Neural cell (in vitro differentiated cells): ENCODE measurements at regions not wholly inside any gene's neighbourhood (a gene's known extent, or its start where the extent isn't known, plus 50 kb on each side); places are given as distances from the start of the nearest gene placed in this dataset.
A peak's percentile ranks its signal among the peaks of the same experiment; 100 is the strongest.
"Not testable (repeated sequence)": the region's sequence is repeated elsewhere in the genome, so short reads cannot be mapped to it uniquely, and the experiment has no call there.

Source experiments
- H2AFZ ChIP-seq: fragments of 200-600, 300-800 bp; sonication (generic), shearing (Covaris generic); 2 replicates; pipeline ENCODE4 v1.6.0; 2014; ENCODE audit warnings: low read depth, mild to moderate bottlenecking, antibody characterized with exemption, low read length, moderate library complexity
- H3F3A ChIP-seq: fragments of 200-600 bp; shearing (Covaris generic); 2 replicates; pipeline ENCODE4 v1.6.1; 2016; ENCODE audit warnings: mild to moderate bottlenecking, moderate library complexity, mixed read lengths, antibody characterized with exemption, low read length; ENCODE audit not compliant: insufficient read depth, poor library complexity, severe bottlenecking
- H3K27ac ChIP-seq: fragments of 200-600, 300-800 bp; sonication (generic), shearing (Covaris generic); 2 replicates; pipeline ENCODE4 v1.5.1; 2014; ENCODE audit warnings: mild to moderate bottlenecking, low read length, moderate library complexity
- H3K27me3 ChIP-seq: fragments of 300-800, 200-600 bp; sonication (generic), shearing (Covaris generic); 2 replicates; pipeline ENCODE4 v1.6.0; 2014; ENCODE audit warnings: mild to moderate bottlenecking, low read depth, low read length, moderate library complexity; ENCODE audit not compliant: insufficient read depth
- H3K36me3 ChIP-seq: fragments of 300-800, 200-600 bp; sonication (generic), shearing (Covaris generic); 2 replicates; pipeline ENCODE4 v1.5.1; 2014; ENCODE audit warnings: mild to moderate bottlenecking, antibody characterized with exemption, low read length, moderate library complexity; ENCODE audit not compliant: insufficient read depth
- H3K4me2 ChIP-seq: fragments of 300-800, 200-600 bp; sonication (generic), shearing (Covaris generic); 2 replicates; pipeline ENCODE4 v1.6.0; 2014; ENCODE audit warnings: mild to moderate bottlenecking, low read length
- H3K4me3 ChIP-seq: fragments of 300-800, 200-600 bp; sonication (generic), shearing (Covaris generic); 2 replicates; pipeline ENCODE4 v1.5.1; 2014; ENCODE audit warnings: mild to moderate bottlenecking, low read length, moderate library complexity
- H3K79me2 ChIP-seq: fragments of 200-600 bp; shearing (Covaris generic); replicated peaks from 2 replicates; pipeline ENCODE4 v1.6.0; 2014; ENCODE audit warnings: mild to moderate bottlenecking, low read length, moderate library complexity; ENCODE audit not compliant: insufficient read depth
- H3K9ac ChIP-seq: fragments of 300-800, 200-600 bp; sonication (generic), shearing (Covaris generic); 2 replicates; pipeline ENCODE4 v1.6.1; 2016; ENCODE audit warnings: mild to moderate bottlenecking, low read length, mixed read lengths
- H3K9me2 ChIP-seq: fragments of 200-600 bp; shearing (Covaris generic); 2 replicates; pipeline ENCODE4 v1.6.1; 2016; ENCODE audit warnings: mild to moderate bottlenecking, low read length, mixed read lengths; ENCODE audit not compliant: insufficient read depth
- H3K9me3 ChIP-seq: fragments of 200-600, 300-800 bp; sonication (generic), shearing (Covaris generic); 2 replicates; pipeline ENCODE4 v1.6.1; 2016; ENCODE audit warnings: mild to moderate bottlenecking, mixed run types, low read length, moderate library complexity, mixed read lengths
- H4K20me1 ChIP-seq: fragments of 200-600 bp; shearing (Covaris generic); 2 replicates; pipeline ENCODE4 v1.6.1; 2016; ENCODE audit warnings: mild to moderate bottlenecking, mixed run types; ENCODE audit not compliant: insufficient read depth
- CTCF ChIP-seq: fragments of 450-650 bp; IDR thresholded peaks from 2 replicates; pipeline ENCODE4 v1.5.1; 2014; ENCODE audit warnings: antibody characterized with exemption, mild to moderate bottlenecking, moderate library complexity; ENCODE audit not compliant: poor library complexity, severe bottlenecking
- EP300 ChIP-seq: fragments of 450-650 bp; conservative IDR thresholded peaks from 2 replicates; pipeline ENCODE4 v1.6.1; 2014; ENCODE audit warnings: antibody characterized with exemption, mild to moderate bottlenecking, moderate library complexity; ENCODE audit not compliant: poor library complexity, severe bottlenecking
- EZH2 ChIP-seq: fragments of 200-600, 300-800 bp; shearing (Covaris generic), sonication (generic); IDR thresholded peaks from 2 replicates; pipeline ENCODE4 v1.6.1; 2014; ENCODE audit warnings: antibody characterized with exemption, low read length, borderline replicate concordance, mild to moderate bottlenecking; ENCODE audit not compliant: insufficient read depth, poor library complexity, severe bottlenecking
- MXI1 ChIP-seq: fragments of 450-650 bp; conservative IDR thresholded peaks from 2 replicates; pipeline ENCODE4 v1.6.1; 2014; ENCODE audit warnings: antibody characterized with exemption, mild to moderate bottlenecking; ENCODE audit not compliant: poor library complexity, severe bottlenecking
- POLR2AphosphoS5 ChIP-seq: IDR thresholded peaks from 2 replicates; pipeline ENCODE4 v1.6.1; 2012
- RAD21 ChIP-seq: fragments of 450-650 bp; conservative IDR thresholded peaks from 2 replicates; pipeline ENCODE4 v1.6.1; 2014; ENCODE audit warnings: antibody characterized with exemption, mild to moderate bottlenecking, moderate library complexity
- REST ChIP-seq: IDR thresholded peaks from 2 replicates; pipeline ENCODE4 v1.6.1; 2012; ENCODE audit warnings: borderline replicate concordance
- SMC3 ChIP-seq: fragments of 450-650 bp; conservative IDR thresholded peaks from 2 replicates; pipeline ENCODE4 v1.6.1; 2014; ENCODE audit warnings: antibody characterized with exemption, mild to moderate bottlenecking, moderate library complexity; ENCODE audit not compliant: poor library complexity
- TAF1 ChIP-seq: IDR thresholded peaks from 2 replicates; pipeline ENCODE4 v1.6.1; 2012; ENCODE audit warnings: low read depth

GRCh38 chr12:82290415-82290814 lies 67.8 kb downstream of the CCDC59 start:
- Histone ChIP-seq H4K20me1 (no peaks in the 10 kb centered on the region), H2AFZ (no peak overlapping the region), H3K27me3 (no peaks in the 10 kb centered on the region), H3K4me3 (no peak overlapping the region), H3K4me2 (no peak overlapping the region), H3F3A (no peaks in the 10 kb centered on the region), H3K36me3 (no peaks in the 10 kb centered on the region), H3K9me2 (no peaks in the 10 kb centered on the region), H3K79me2 (no peaks in the 10 kb centered on the region), H3K9me3 (no peaks in the 10 kb centered on the region), H3K9ac (no peak overlapping the region), H3K27ac (peak overlapping the region; percentile 54)
- TF ChIP-seq TAF1 (no peak), POLR2AphosphoS5 (peak; percentile 65), RAD21 (no peak), EP300 (peak; percentile 45), SMC3 (no peak), EZH2 (no peak)

GRCh38 chr12:82281335-82281734 lies 76.9 kb downstream of the CCDC59 start:
- H3K79me2 ChIP-seq, H3K36me3 ChIP-seq, H3K9me3 ChIP-seq, H3K27me3 ChIP-seq, H3K27ac ChIP-seq, H3K9me2 ChIP-seq, H3F3A ChIP-seq, H2AFZ ChIP-seq, H3K9ac ChIP-seq, H4K20me1 ChIP-seq, H3K4me2 ChIP-seq, H3K4me3 ChIP-seq: not testable (repeated sequence)

- Histone ChIP-seq H3K4me3 (no peak overlapping the region), H3K27me3 (no peaks in the 10 kb centered on the region), H3K79me2 (no peaks in the 10 kb centered on the region), H3K9me2 (no peaks in the 10 kb centered on the region), H3F3A (no peaks in the 10 kb centered on the region), H3K9me3 (no peaks in the 10 kb centered on the region), H3K36me3 (no peaks in the 10 kb centered on the region), H4K20me1 (no peaks in the 10 kb centered on the region), H3K27ac (no peak overlapping the region), H3K9ac (no peak overlapping the region), H2AFZ (no peak overlapping the region), H3K4me2 (no peak overlapping the region)
- TF ChIP-seq EP300, result no peak
- no peak for TF ChIP-seq MXI1
These were observed 78.6 kb downstream of the CCDC59 start for GRCh38 chr12:82279536-82280058.

GRCh38 chr12:82277582-82277981 lies 80.6 kb downstream of the CCDC59 start:
- Histone ChIP-seq H3K27ac (no peak overlapping the region), H3K9me3 (no peaks in the 10 kb centered on the region), H3K4me3 (no peak overlapping the region), H3K27me3 (no peaks in the 10 kb centered on the region), H3K79me2 (no peaks in the 10 kb centered on the region), H3F3A (no peaks in the 10 kb centered on the region), H3K9ac (no peak overlapping the region), H4K20me1 (no peaks in the 10 kb centered on the region), H3K9me2 (no peaks in the 10 kb centered on the region), H3K36me3 (no peaks in the 10 kb centered on the region), H3K4me2 (no peak overlapping the region), H2AFZ (no peak overlapping the region)
- TF ChIP-seq EZH2 (no peak), MXI1 (no peak), REST (no peak), SMC3 (no peak), CTCF (no peak), POLR2AphosphoS5 (no peak), TAF1 (no peak), EP300 (no peak), RAD21 (no peak)
